ENCODE measurements at regions not wholly inside any gene's neighbourhood (a gene's known extent, or its start where the extent isn't known, plus 50 kb on each side); places are given as distances from the start of the nearest gene placed in this dataset.

DNA sequence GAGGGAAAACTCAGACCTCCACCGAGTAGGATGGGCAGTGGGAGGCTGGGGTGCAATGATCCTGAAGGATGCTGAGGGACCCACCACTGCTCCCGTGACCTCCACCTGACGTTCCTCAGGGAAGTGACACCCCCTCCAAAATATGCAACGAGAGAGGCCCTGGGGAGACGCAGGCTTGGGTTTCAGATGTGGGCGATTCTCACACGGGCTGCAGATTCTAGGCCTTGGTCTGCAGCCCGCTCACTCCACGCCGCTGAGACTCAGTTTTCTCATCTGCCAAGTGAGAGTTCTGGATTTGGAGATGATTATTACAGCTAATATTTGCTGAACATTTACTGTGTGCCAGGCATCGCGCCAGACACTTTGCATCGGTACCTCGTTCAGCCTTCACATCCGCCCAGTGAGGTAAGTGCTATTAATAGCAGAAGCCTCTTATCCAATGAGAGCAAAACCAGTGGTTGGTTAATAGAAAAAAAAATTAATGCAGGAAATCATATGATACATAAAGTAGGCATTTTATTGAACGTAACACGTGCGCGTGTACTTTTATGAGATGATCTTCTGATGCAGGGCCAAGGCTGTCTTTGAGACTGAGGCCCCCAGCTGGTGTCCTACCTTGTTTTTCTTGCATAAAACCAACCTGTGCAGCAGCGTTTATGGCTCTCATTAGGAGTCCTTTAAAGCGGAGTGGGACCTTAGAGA, 102.0 kb upstream of the RUNX3 start:
- no peak for TF ChIP-seq POLR2A (IDR thresholded peaks at IDR 0.05)
- TF ChIP-seq, protein P1, sequence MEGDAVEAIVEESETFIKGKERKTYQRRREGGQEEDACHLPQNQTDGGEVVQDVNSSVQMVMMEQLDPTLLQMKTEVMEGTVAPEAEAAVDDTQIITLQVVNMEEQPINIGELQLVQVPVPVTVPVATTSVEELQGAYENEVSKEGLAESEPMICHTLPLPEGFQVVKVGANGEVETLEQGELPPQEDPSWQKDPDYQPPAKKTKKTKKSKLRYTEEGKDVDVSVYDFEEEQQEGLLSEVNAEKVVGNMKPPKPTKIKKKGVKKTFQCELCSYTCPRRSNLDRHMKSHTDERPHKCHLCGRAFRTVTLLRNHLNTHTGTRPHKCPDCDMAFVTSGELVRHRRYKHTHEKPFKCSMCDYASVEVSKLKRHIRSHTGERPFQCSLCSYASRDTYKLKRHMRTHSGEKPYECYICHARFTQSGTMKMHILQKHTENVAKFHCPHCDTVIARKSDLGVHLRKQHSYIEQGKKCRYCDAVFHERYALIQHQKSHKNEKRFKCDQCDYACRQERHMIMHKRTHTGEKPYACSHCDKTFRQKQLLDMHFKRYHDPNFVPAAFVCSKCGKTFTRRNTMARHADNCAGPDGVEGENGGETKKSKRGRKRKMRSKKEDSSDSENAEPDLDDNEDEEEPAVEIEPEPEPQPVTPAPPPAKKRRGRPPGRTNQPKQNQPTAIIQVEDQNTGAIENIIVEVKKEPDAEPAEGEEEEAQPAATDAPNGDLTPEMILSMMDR (IDR thresholded peaks at IDR 0.05 in 4 of 5, conservative IDR thresholded peaks at IDR 0.05 in 1 of 5), result no peak
